Progenitor cell of endocrine pancreas (in vitro differentiated cells): ENCODE measurements at regions not wholly inside any gene's neighbourhood (a gene's known extent, or its start where the extent isn't known, plus 50 kb on each side); places are given as distances from the start of the nearest gene placed in this dataset.
"Not testable (repeated sequence)": the region's sequence is repeated elsewhere in the genome, so short reads cannot be mapped to it uniquely, and the experiment has no call there.

Experiments
- DNase-seq: peaks from one replicate; pipeline ENCODE4 v3.0.0; 2021; ENCODE audit warnings: low spot score; ENCODE audit not compliant: unreplicated experiment
- H3K27ac Mint-ChIP-seq: 2 replicates; pipeline ENCODE4 v1.8.0; 2021; ENCODE audit warnings: mild to moderate bottlenecking, moderate library complexity, mixed read lengths
- H3K27me3 Mint-ChIP-seq: 2 replicates; pipeline ENCODE4 v1.8.0; 2021; ENCODE audit warnings: mixed read lengths
- H3K36me3 Mint-ChIP-seq: 2 replicates; pipeline ENCODE4 v1.8.0; 2022; ENCODE audit warnings: mixed read lengths; ENCODE audit not compliant: insufficient read depth
- H3K4me1 Mint-ChIP-seq: 2 replicates; pipeline ENCODE4 v1.8.0; 2021; ENCODE audit warnings: low read depth, mixed read lengths
- H3K4me3 Mint-ChIP-seq: 2 replicates; pipeline ENCODE4 v1.8.0; 2021; ENCODE audit warnings: low read depth, mild to moderate bottlenecking, moderate library complexity, mixed read lengths
- H3K9me3 Mint-ChIP-seq: 2 replicates; pipeline ENCODE4 v1.8.0; 2021; ENCODE audit warnings: low read depth, mixed read lengths
- CTCF ChIP-seq: fragments of 200-600 bp; sonication (generic); IDR thresholded peaks from one replicate; pipeline ENCODE4 v1.5.0; 2021; ENCODE audit warnings: antibody characterized with exemption, mild to moderate bottlenecking; ENCODE audit not compliant: unreplicated experiment

- H3K9me3 Mint-ChIP-seq, H3K27me3 Mint-ChIP-seq, H3K4me1 Mint-ChIP-seq, H3K36me3 Mint-ChIP-seq, H3K27ac Mint-ChIP-seq, DNase-seq, H3K4me3 Mint-ChIP-seq: not testable (repeated sequence)
Observed at GRCh38 chr2:111451692-111452199, 331.0 kb downstream of the BCL2L11 start.

- not testable (repeated sequence) for H3K4me3 Mint-ChIP-seq, H3K27me3 Mint-ChIP-seq, H3K36me3 Mint-ChIP-seq, H3K9me3 Mint-ChIP-seq, H3K27ac Mint-ChIP-seq, H3K4me1 Mint-ChIP-seq, DNase-seq
Observed at GRCh38 chr2:111452208-111452607, 331.5 kb downstream of the BCL2L11 start.

GRCh38 chr2:111453308-111453707, 332.6 kb downstream of the BCL2L11 start:
- not testable (repeated sequence) for H3K27ac Mint-ChIP-seq, DNase-seq, H3K36me3 Mint-ChIP-seq, H3K9me3 Mint-ChIP-seq, H3K27me3 Mint-ChIP-seq, H3K4me1 Mint-ChIP-seq, H3K4me3 Mint-ChIP-seq

GRCh38 chr2:111453816-111454215, 333.1 kb downstream of the BCL2L11 start:
- not testable (repeated sequence) for H3K36me3 Mint-ChIP-seq, H3K27ac Mint-ChIP-seq, H3K4me1 Mint-ChIP-seq

GRCh38 chr2:111454404-111454803, 333.7 kb downstream of the BCL2L11 start:
- peak; percentile 41 for TF ChIP-seq CTCF
- DNase-seq, H3K9me3 Mint-ChIP-seq, H3K27ac Mint-ChIP-seq, H3K36me3 Mint-ChIP-seq, H3K4me3 Mint-ChIP-seq, H3K4me1 Mint-ChIP-seq, H3K27me3 Mint-ChIP-seq: not testable (repeated sequence)

More at GRCh38 chr2:111453816-111454215, 333.1 kb downstream of the BCL2L11 start:
- H3K9me3 Mint-ChIP-seq, DNase-seq, H3K4me3 Mint-ChIP-seq, H3K27me3 Mint-ChIP-seq: not testable (repeated sequence)

- not testable (repeated sequence) for H3K36me3 Mint-ChIP-seq, DNase-seq, H3K9me3 Mint-ChIP-seq, H3K4me1 Mint-ChIP-seq, H3K27ac Mint-ChIP-seq, H3K4me3 Mint-ChIP-seq, H3K27me3 Mint-ChIP-seq
Observed at GRCh38 chr2:111455016-111456015, 334.6 kb downstream of the BCL2L11 start.

- not testable (repeated sequence) for H3K4me1 Mint-ChIP-seq, H3K36me3 Mint-ChIP-seq, H3K9me3 Mint-ChIP-seq, H3K27me3 Mint-ChIP-seq, DNase-seq, H3K4me3 Mint-ChIP-seq, H3K27ac Mint-ChIP-seq
Observed at GRCh38 chr2:111457191-111457590, 336.5 kb downstream of the BCL2L11 start.

- H3K4me1 Mint-ChIP-seq, H3K27me3 Mint-ChIP-seq, H3K4me3 Mint-ChIP-seq, H3K36me3 Mint-ChIP-seq, H3K9me3 Mint-ChIP-seq, DNase-seq, H3K27ac Mint-ChIP-seq: not testable (repeated sequence)
Observed at GRCh38 chr2:111460901-111461300, 340.2 kb downstream of the BCL2L11 start.

GRCh38 chr2:111461831-111462230, 341.1 kb downstream of the BCL2L11 start:
- H3K4me1 Mint-ChIP-seq, H3K9me3 Mint-ChIP-seq, H3K4me3 Mint-ChIP-seq, H3K36me3 Mint-ChIP-seq, H3K27ac Mint-ChIP-seq, H3K27me3 Mint-ChIP-seq, DNase-seq: not testable (repeated sequence)

GRCh38 chr2:111462572-111462971, 341.9 kb downstream of the BCL2L11 start:
- not testable (repeated sequence) for H3K27ac Mint-ChIP-seq, H3K27me3 Mint-ChIP-seq, H3K4me1 Mint-ChIP-seq, H3K4me3 Mint-ChIP-seq, DNase-seq, H3K9me3 Mint-ChIP-seq, H3K36me3 Mint-ChIP-seq

GRCh38 chr2:111463238-111463848, 342.6 kb downstream of the BCL2L11 start:
- not testable (repeated sequence) for H3K27me3 Mint-ChIP-seq, H3K9me3 Mint-ChIP-seq, DNase-seq, H3K27ac Mint-ChIP-seq, H3K4me1 Mint-ChIP-seq, H3K36me3 Mint-ChIP-seq, H3K4me3 Mint-ChIP-seq

- H3K4me3 Mint-ChIP-seq, H3K9me3 Mint-ChIP-seq, H3K27ac Mint-ChIP-seq, H3K36me3 Mint-ChIP-seq, H3K4me1 Mint-ChIP-seq, DNase-seq, H3K27me3 Mint-ChIP-seq: not testable (repeated sequence)
Observed at GRCh38 chr2:111463956-111464355, 343.2 kb downstream of the BCL2L11 start.
